Upper lobe of right lung (tissue), 1 donor: ENCODE measurements at regions not wholly inside any gene's neighbourhood (a gene's known extent, or its start where the extent isn't known, plus 50 kb on each side); places are given as distances from the start of the nearest gene placed in this dataset.

Source experiments
- ATAC-seq: fragments of 200-7000 bp; cut with Tn5 transposase; one replicate; pipeline ENCODE4 v1.9.1; 2020; ENCODE audit warnings: mild to moderate bottlenecking, moderate library complexity
- DNase-seq: peaks from one replicate; pipeline ENCODE4 v3.0.0-alpha.2; 2020
- H3K27ac ChIP-seq: fragments of 200-600 bp; one replicate; pipeline ENCODE4 v1.8.0; 2022
- H3K27me3 ChIP-seq: fragments of 200-600 bp; one replicate; pipeline ENCODE4 v1.8.0; 2022; ENCODE audit warnings: mild to moderate bottlenecking
- H3K36me3 ChIP-seq: fragments of 200-600 bp; one replicate; pipeline ENCODE4 v1.8.0; 2022
- H3K4me1 ChIP-seq: fragments of 200-600 bp; one replicate; pipeline ENCODE4 v1.8.0; 2022
- H3K4me3 ChIP-seq: fragments of 200-600 bp; one replicate; pipeline ENCODE4 v1.8.0; 2022; ENCODE audit warnings: mild to moderate bottlenecking
- H3K9me3 ChIP-seq: fragments of 200-600 bp; one replicate; pipeline ENCODE4 v1.8.0; 2022
- CTCF ChIP-seq: fragments of 200-600 bp; IDR thresholded peaks from one replicate; pipeline ENCODE4 v1.8.0; 2022; ENCODE audit warnings: antibody characterized with exemption
- intact Hi-C: fragments of 100-400 bp; cut with DNase I; formaldehyde crosslinking; loops from one replicate; pipeline ENCODE4 v1.11.0; 2022
- donor health status: DM: no; HTN: yes; CAD: no; lungs with severe emphysema.

- TF ChIP-seq CTCF: no peak
- Histone ChIP-seq H3K9me3 (peaks cover 4% of the 10 kb centered on the region), H3K36me3 (no peaks in the 10 kb centered on the region), H3K27me3 (no peaks in the 10 kb centered on the region), H3K4me3 (no peak overlapping the region), H3K4me1 (no peaks in the 10 kb centered on the region), H3K27ac (no peak overlapping the region)
- intact Hi-C loops: no loop called here
- no peak for ATAC-seq
- no peak for DNase-seq
Observed at GRCh38 chr12:59963546-59963945, 367.7 kb downstream of the SLC16A7 start.

- TF ChIP-seq CTCF: no peak
- H3K4me3 ChIP-seq: no peak overlapping the region
- DNase-seq (no peak), ATAC-seq (peak; percentile 46)
- no peaks in the 10 kb centered on the region for H3K27me3 ChIP-seq
- intact Hi-C loops: no loop called here
- no peaks in the 10 kb centered on the region for H3K9me3 ChIP-seq
- no peak overlapping the region for H3K27ac ChIP-seq
- no peaks in the 10 kb centered on the region for H3K36me3 ChIP-seq
- no peaks in the 10 kb centered on the region for H3K4me1 ChIP-seq
Observed at GRCh38 chr12:59972905-59973304, 377.1 kb downstream of the SLC16A7 start.

GRCh38 chr12:59973515-59973914, 377.7 kb downstream of the SLC16A7 start:
- no peak overlapping the region for H3K4me3 ChIP-seq
- ATAC-seq (no peak), DNase-seq (no peak)
- no peak overlapping the region for H3K27ac ChIP-seq
- no peaks in the 10 kb centered on the region for H3K36me3 ChIP-seq
- no peaks in the 10 kb centered on the region for H3K4me1 ChIP-seq
- H3K27me3 ChIP-seq: no peaks in the 10 kb centered on the region
- intact Hi-C loops: no loop called here
- no peak for TF ChIP-seq CTCF
- no peaks in the 10 kb centered on the region for H3K9me3 ChIP-seq

GRCh38 chr12:59977779-59978178, 381.9 kb downstream of the SLC16A7 start:
- Histone ChIP-seq H3K36me3 (no peaks in the 10 kb centered on the region), H3K4me3 (no peak overlapping the region), H3K9me3 (no peaks in the 10 kb centered on the region), H3K4me1 (no peaks in the 10 kb centered on the region), H3K27ac (no peak overlapping the region), H3K27me3 (no peaks in the 10 kb centered on the region)
- ATAC-seq: no peak
- DNase-seq: no peak
- intact Hi-C loops: no loop called here
- no peak for TF ChIP-seq CTCF

GRCh38 chr12:59980476-59980875, 384.6 kb downstream of the SLC16A7 start:
- Histone ChIP-seq H3K27me3 (no peaks in the 10 kb centered on the region), H3K36me3 (no peaks in the 10 kb centered on the region), H3K4me1 (no peaks in the 10 kb centered on the region), H3K9me3 (no peaks in the 10 kb centered on the region), H3K4me3 (no peak overlapping the region), H3K27ac (no peak overlapping the region)
- DNase-seq: no peak
- no peak for TF ChIP-seq CTCF
- intact Hi-C loops: no loop called here
- ATAC-seq: no peak

- Histone ChIP-seq H3K27ac (no peak overlapping the region), H3K27me3 (no peaks in the 10 kb centered on the region), H3K4me1 (no peaks in the 10 kb centered on the region), H3K4me3 (no peak overlapping the region), H3K36me3 (no peaks in the 10 kb centered on the region), H3K9me3 (no peaks in the 10 kb centered on the region)
- intact Hi-C loops: no loop called here
- DNase-seq (no peak), ATAC-seq (no peak)
- no peak for TF ChIP-seq CTCF
Observed at GRCh38 chr12:59999291-59999690, 403.5 kb downstream of the SLC16A7 start.
